Embryonic facial prominence (tissue), 1 donor: ENCODE measurements at regions not wholly inside any gene's neighbourhood (a gene's known extent, or its start where the extent isn't known, plus 50 kb on each side); places are given as distances from the start of the nearest gene placed in this dataset.
"Not testable (repeated sequence)": the region's sequence is repeated elsewhere in the genome, so short reads cannot be mapped to it uniquely, and the experiment has no call there.

Experiments
- DNase-seq: peaks from one replicate; pipeline ENCODE4 v3.0.0-alpha.2; 2016; ENCODE audit errors: extremely low spot score

GRCh38 chr1:217921126-217921904 is 290.2 kb downstream of the SPATA17 start:
- no peak for DNase-seq

GRCh38 chr1:217924924-217925323 is 293.8 kb downstream of the SPATA17 start:
- no peak for DNase-seq

- DNase-seq: no peak
Observed at GRCh38 chr1:217929213-217929885, 298.2 kb downstream of the SPATA17 start.

- no peak for DNase-seq
Observed at GRCh38 chr1:217943361-217943760, 312.2 kb downstream of the SPATA17 start.

GRCh38 chr1:217944550-217944949 is 313.4 kb downstream of the SPATA17 start:
- DNase-seq: no peak

- DNase-seq: no peak
Observed at GRCh38 chr1:217946511-217946910, 315.4 kb downstream of the SPATA17 start.

- DNase-seq: no peak
Observed at GRCh38 chr1:217948741-217949140, 317.6 kb downstream of the SPATA17 start.

GRCh38 chr1:217953330-217953729 is 322.2 kb downstream of the SPATA17 start:
- no peak for DNase-seq

GRCh38 chr1:217953922-217954321 is 322.8 kb downstream of the SPATA17 start:
- DNase-seq: no peak

- no peak for DNase-seq
Observed at GRCh38 chr1:217955723-217956122, 324.6 kb downstream of the SPATA17 start.

GRCh38 chr1:217965156-217965786 is 319.8 kb upstream of the RRP15 start:
- no peak for DNase-seq

GRCh38 chr1:217968085-217968484 is 317.0 kb upstream of the RRP15 start:
- DNase-seq: no peak

- no peak for DNase-seq
Observed at GRCh38 chr1:217969428-217969827, 315.7 kb upstream of the RRP15 start.

- no peak for DNase-seq
Observed at GRCh38 chr1:217977943-217978342, 307.1 kb upstream of the RRP15 start.

- no peak for DNase-seq
Observed at GRCh38 chr1:217981430-217981829, 303.7 kb upstream of the RRP15 start.

- DNase-seq: no peak
Observed at GRCh38 chr1:217982331-217983050, 302.6 kb upstream of the RRP15 start.

GRCh38 chr1:217983051-217983375 is 302.1 kb upstream of the RRP15 start:
- no peak for DNase-seq

GRCh38 chr1:217985641-217986040 is 299.5 kb upstream of the RRP15 start:
- no peak for DNase-seq

- no peak for DNase-seq
Observed at GRCh38 chr1:217989510-217989909, 295.6 kb upstream of the RRP15 start.

- DNase-seq: no peak
Observed at GRCh38 chr1:217993439-217993838, 291.7 kb upstream of the RRP15 start.

GRCh38 chr1:218008296-218008695 is 276.8 kb upstream of the RRP15 start:
- DNase-seq: not testable (repeated sequence)

- not testable (repeated sequence) for DNase-seq
Observed at GRCh38 chr1:218015106-218015505, 270.0 kb upstream of the RRP15 start.
